GM23338 (cell line): ENCODE measurements at regions not wholly inside any gene's neighbourhood (a gene's known extent, or its start where the extent isn't known, plus 50 kb on each side); places are given as distances from the start of the nearest gene placed in this dataset.
A peak's percentile ranks its signal among the peaks of the same experiment; 100 is the strongest.

Experiments used
- ATAC-seq: fragments of 200-7000 bp; cut with Tn5 transposase; 3 replicates; pipeline ENCODE4 v1.9.1; 2020
- DNase-seq: peaks from one replicate; pipeline ENCODE4 v3.0.0-alpha.2; 2015; ENCODE audit warnings: low spot score
- H2AFZ ChIP-seq: fragments of 200-600 bp; sonication (generic); 2 replicates; pipeline ENCODE4 v1.8.0; 2016; ENCODE audit warnings: antibody characterized with exemption, mild to moderate bottlenecking, moderate library complexity
- H3F3A ChIP-seq: fragments of 200-600 bp; sonication (generic); replicated peaks from 2 replicates; pipeline ENCODE4 v1.8.0; 2017; ENCODE audit warnings: antibody characterized with exemption, mixed run types, low read depth
- H3K27ac ChIP-seq: fragments of 200-600 bp; sonication (generic); 2 replicates; pipeline ENCODE4 v1.6.1; 2016; ENCODE audit warnings: low read depth
- H3K27me3 ChIP-seq: fragments of 200-600 bp; sonication (generic); 2 replicates; pipeline ENCODE4 v1.8.0; 2016; ENCODE audit warnings: mild to moderate bottlenecking, mixed run types, moderate library complexity; ENCODE audit not compliant: insufficient read depth
- H3K36me3 ChIP-seq: fragments of 200-600 bp; sonication (generic); 2 replicates; pipeline ENCODE4 v1.8.0; 2016; ENCODE audit warnings: mild to moderate bottlenecking; ENCODE audit not compliant: insufficient read depth
- H3K4me1 ChIP-seq: fragments of 200-600 bp; sonication (generic); 2 replicates; pipeline ENCODE4 v1.8.0; 2016; ENCODE audit warnings: mild to moderate bottlenecking, moderate library complexity; ENCODE audit not compliant: insufficient read depth
- H3K4me2 ChIP-seq: fragments of 200-600 bp; sonication (generic); 2 replicates; pipeline ENCODE4 v1.7.1; 2017; ENCODE audit warnings: mixed run types
- H3K4me3 ChIP-seq: fragments of 200-600 bp; sonication (generic); 2 replicates; pipeline ENCODE4 v1.6.1; 2016; ENCODE audit warnings: mixed run types
- H3K79me2 ChIP-seq: fragments of 200-600 bp; sonication (generic); replicated peaks from 2 replicates; pipeline ENCODE4 v1.8.0; 2017; ENCODE audit warnings: mild to moderate bottlenecking; ENCODE audit not compliant: insufficient read depth
- H3K9me2 ChIP-seq: fragments of 200-600 bp; sonication (generic); 2 replicates; pipeline ENCODE4 v1.8.0; 2017; ENCODE audit not compliant: insufficient read depth
- H4K20me1 ChIP-seq: fragments of 200-600 bp; sonication (generic); replicated peaks from 2 replicates; pipeline ENCODE4 v1.8.0; 2017; ENCODE audit warnings: mild to moderate bottlenecking; ENCODE audit not compliant: insufficient read depth
- H3K27ac Mint-ChIP-seq: 2 replicates; pipeline ENCODE4 v1.8.0; 2020; ENCODE audit warnings: inconsistent platforms, mild to moderate bottlenecking, moderate library complexity, mixed read lengths
- H3K27me3 Mint-ChIP-seq: 3 replicates; pipeline ENCODE4 v1.8.0; 2022; ENCODE audit warnings: low read depth, mild to moderate bottlenecking, moderate library complexity, mixed read lengths, inconsistent platforms; ENCODE audit not compliant: insufficient read depth, poor library complexity
- H3K36me3 Mint-ChIP-seq: 3 replicates; pipeline ENCODE4 v1.8.0; 2021; ENCODE audit warnings: low read depth, mild to moderate bottlenecking, inconsistent platforms, moderate library complexity, mixed read lengths
- H3K4me1 Mint-ChIP-seq: 3 replicates; pipeline ENCODE4 v1.8.0; 2020; ENCODE audit warnings: mild to moderate bottlenecking, inconsistent platforms, mixed read lengths
- H3K4me3 Mint-ChIP-seq: 3 replicates; pipeline ENCODE4 v1.8.0; 2021; ENCODE audit warnings: moderate library complexity, mild to moderate bottlenecking, inconsistent platforms, mixed read lengths
- H3K9me3 Mint-ChIP-seq: 3 replicates; pipeline ENCODE4 v1.8.0; 2020; ENCODE audit warnings: moderate library complexity, mild to moderate bottlenecking, inconsistent platforms, mixed read lengths
- EZH2 ChIP-seq: fragments of 200-600 bp; sonication (generic); IDR thresholded peaks from one replicate; pipeline ENCODE4 v1.8.0; 2017; ENCODE audit warnings: antibody characterized with exemption, mild to moderate bottlenecking, low read depth; ENCODE audit not compliant: unreplicated experiment
- ZNF114 ChIP-seq: fragments of 250-450 bp; sonication (Bioruptor Pico); IDR thresholded peaks from 2 replicates; pipeline ENCODE4 v1.5.0; 2020; ENCODE audit warnings: mild to moderate bottlenecking, moderate library complexity
- TF ChIP-seq, protein P1 (sequence below): fragments of 250-450 bp; sonication (Bioruptor Pico); IDR thresholded peaks from 2 replicates; pipeline ENCODE4 v1.5.0; 2020; ENCODE audit warnings: mild to moderate bottlenecking, moderate library complexity
- TF ChIP-seq, protein P2 (sequence below): IDR thresholded peaks from 2 replicates; pipeline ENCODE4 v1.6.1; 2016; ENCODE audit warnings: antibody characterized with exemption

GRCh38 chr6:159595173-159595572 is 97.9 kb downstream of the SOD2 start:
- H3K9me3 Mint-ChIP-seq, result no peaks in the 10 kb centered on the region
- Histone ChIP-seq H2AFZ (no peak overlapping the region), H4K20me1 (no peaks in the 10 kb centered on the region), H3F3A (no peaks in the 10 kb centered on the region), H3K27me3 (no peaks in the 10 kb centered on the region), H3K36me3 (no peaks in the 10 kb centered on the region), H3K79me2 (no peaks in the 10 kb centered on the region), H3K4me1 (no peaks in the 10 kb centered on the region), H3K4me2 (no peak overlapping the region), H3K27ac (no peak overlapping the region), H3K9me2 (no peaks in the 10 kb centered on the region), H3K4me3 (no peak overlapping the region)
- ATAC-seq, result no peak
- DNase-seq, result no peak
- no peaks in the 10 kb centered on the region for H3K36me3 Mint-ChIP-seq
- no peaks in the 10 kb centered on the region for H3K4me1 Mint-ChIP-seq
- TF ChIP-seq, protein P1, sequence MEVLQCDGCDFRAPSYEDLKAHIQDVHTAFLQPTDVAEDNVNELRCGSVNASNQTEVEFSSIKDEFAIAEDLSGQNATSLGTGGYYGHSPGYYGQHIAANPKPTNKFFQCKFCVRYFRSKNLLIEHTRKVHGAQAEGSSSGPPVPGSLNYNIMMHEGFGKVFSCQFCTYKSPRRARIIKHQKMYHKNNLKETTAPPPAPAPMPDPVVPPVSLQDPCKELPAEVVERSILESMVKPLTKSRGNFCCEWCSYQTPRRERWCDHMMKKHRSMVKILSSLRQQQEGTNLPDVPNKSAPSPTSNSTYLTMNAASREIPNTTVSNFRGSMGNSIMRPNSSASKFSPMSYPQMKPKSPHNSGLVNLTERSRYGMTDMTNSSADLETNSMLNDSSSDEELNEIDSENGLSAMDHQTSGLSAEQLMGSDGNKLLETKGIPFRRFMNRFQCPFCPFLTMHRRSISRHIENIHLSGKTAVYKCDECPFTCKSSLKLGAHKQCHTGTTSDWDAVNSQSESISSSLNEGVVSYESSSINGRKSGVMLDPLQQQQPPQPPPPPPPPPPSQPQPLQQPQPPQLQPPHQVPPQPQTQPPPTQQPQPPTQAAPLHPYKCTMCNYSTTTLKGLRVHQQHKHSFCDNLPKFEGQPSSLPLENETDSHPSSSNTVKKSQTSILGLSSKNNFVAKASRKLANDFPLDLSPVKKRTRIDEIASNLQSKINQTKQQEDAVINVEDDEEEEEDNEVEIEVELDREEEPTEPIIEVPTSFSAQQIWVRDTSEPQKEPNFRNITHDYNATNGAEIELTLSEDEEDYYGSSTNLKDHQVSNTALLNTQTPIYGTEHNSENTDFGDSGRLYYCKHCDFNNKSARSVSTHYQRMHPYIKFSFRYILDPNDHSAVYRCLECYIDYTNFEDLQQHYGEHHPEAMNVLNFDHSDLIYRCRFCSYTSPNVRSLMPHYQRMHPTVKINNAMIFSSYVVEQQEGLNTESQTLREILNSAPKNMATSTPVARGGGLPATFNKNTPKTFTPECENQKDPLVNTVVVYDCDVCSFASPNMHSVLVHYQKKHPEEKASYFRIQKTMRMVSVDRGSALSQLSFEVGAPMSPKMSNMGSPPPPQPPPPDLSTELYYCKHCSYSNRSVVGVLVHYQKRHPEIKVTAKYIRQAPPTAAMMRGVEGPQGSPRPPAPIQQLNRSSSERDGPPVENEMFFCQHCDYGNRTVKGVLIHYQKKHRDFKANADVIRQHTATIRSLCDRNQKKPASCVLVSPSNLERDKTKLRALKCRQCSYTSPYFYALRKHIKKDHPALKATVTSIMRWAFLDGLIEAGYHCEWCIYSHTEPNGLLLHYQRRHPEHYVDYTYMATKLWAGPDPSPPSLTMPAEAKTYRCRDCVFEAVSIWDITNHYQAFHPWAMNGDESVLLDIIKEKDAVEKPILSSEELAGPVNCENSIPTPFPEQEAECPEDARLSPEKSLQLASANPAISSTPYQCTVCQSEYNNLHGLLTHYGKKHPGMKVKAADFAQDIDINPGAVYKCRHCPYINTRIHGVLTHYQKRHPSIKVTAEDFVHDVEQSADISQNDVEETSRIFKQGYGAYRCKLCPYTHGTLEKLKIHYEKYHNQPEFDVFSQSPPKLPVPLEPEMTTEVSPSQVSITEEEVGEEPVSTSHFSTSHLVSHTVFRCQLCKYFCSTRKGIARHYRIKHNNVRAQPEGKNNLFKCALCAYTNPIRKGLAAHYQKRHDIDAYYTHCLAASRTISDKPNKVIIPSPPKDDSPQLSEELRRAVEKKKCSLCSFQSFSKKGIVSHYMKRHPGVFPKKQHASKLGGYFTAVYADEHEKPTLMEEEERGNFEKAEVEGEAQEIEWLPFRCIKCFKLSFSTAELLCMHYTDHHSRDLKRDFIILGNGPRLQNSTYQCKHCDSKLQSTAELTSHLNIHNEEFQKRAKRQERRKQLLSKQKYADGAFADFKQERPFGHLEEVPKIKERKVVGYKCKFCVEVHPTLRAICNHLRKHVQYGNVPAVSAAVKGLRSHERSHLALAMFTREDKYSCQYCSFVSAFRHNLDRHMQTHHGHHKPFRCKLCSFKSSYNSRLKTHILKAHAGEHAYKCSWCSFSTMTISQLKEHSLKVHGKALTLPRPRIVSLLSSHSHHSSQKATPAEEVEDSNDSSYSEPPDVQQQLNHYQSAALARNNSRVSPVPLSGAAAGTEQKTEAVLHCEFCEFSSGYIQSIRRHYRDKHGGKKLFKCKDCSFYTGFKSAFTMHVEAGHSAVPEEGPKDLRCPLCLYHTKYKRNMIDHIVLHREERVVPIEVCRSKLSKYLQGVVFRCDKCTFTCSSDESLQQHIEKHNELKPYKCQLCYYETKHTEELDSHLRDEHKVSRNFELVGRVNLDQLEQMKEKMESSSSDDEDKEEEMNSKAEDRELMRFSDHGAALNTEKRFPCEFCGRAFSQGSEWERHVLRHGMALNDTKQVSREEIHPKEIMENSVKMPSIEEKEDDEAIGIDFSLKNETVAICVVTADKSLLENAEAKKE (CRISPR knock-in tag), result no peak
- no peak for TF ChIP-seq EZH2
- H3K27me3 Mint-ChIP-seq, result peaks cover 4% of the 10 kb centered on the region
- H3K27ac Mint-ChIP-seq, result no peak overlapping the region
- H3K4me3 Mint-ChIP-seq, result no peak overlapping the region

- H3K4me3 ChIP-seq, result no peak overlapping the region
- Mint-ChIP-seq H3K27me3 (peaks cover 4% of the 10 kb centered on the region), H3K9me3 (no peaks in the 10 kb centered on the region), H3K4me3 (no peak overlapping the region), H3K36me3 (no peaks in the 10 kb centered on the region), H3K4me1 (no peaks in the 10 kb centered on the region), H3K27ac (no peak overlapping the region)
- no peaks in the 10 kb centered on the region for H3K4me1 ChIP-seq
- TF ChIP-seq, protein P1 (CRISPR knock-in tag), result no peak
- TF ChIP-seq, protein P2, sequence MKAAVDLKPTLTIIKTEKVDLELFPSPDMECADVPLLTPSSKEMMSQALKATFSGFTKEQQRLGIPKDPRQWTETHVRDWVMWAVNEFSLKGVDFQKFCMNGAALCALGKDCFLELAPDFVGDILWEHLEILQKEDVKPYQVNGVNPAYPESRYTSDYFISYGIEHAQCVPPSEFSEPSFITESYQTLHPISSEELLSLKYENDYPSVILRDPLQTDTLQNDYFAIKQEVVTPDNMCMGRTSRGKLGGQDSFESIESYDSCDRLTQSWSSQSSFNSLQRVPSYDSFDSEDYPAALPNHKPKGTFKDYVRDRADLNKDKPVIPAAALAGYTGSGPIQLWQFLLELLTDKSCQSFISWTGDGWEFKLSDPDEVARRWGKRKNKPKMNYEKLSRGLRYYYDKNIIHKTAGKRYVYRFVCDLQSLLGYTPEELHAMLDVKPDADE, result no peak
- no peak for TF ChIP-seq ZNF114
- no peak for ATAC-seq
- H4K20me1 ChIP-seq, result no peaks in the 10 kb centered on the region
- H3K27ac ChIP-seq, result no peak overlapping the region
- H3K36me3 ChIP-seq, result no peaks in the 10 kb centered on the region
- H3F3A ChIP-seq, result no peaks in the 10 kb centered on the region
- no peak overlapping the region for H3K4me2 ChIP-seq
- H3K27me3 ChIP-seq, result no peaks in the 10 kb centered on the region
- no peaks in the 10 kb centered on the region for H3K79me2 ChIP-seq
- H3K9me2 ChIP-seq, result no peaks in the 10 kb centered on the region
- no peak for DNase-seq
- 0 out of 2 replicates have a peak overlapping the region, but pooled peaks have one; percentile 38 for H2AFZ ChIP-seq
Measured at GRCh38 chr6:159594750-159595117, 98.3 kb downstream of the SOD2 start.
